ENCODE measurements at regions not wholly inside any gene's neighbourhood (a gene's known extent, or its start where the extent isn't known, plus 50 kb on each side); places are given as distances from the start of the nearest gene placed in this dataset.

GRCh38 chr11:133710681-133711240 is 134.6 kb downstream of the SPATA19 start:
- ATAC-seq (no peak), DNase-seq (no peak)
- H3K9me3 ChIP-seq: no peaks in the 10 kb centered on the region
- no peak overlapping the region for H3K4me3 ChIP-seq
- H3K27ac ChIP-seq: no peak overlapping the region
- H3K27me3 ChIP-seq: peaks cover 12% of the 10 kb centered on the region
- TF ChIP-seq CTCF (IDR thresholded peaks at IDR 0.05): no peak
- intact Hi-C loops (cut with DNase I): no loop called here
- H3K36me3 ChIP-seq: no peaks in the 10 kb centered on the region
- H3K4me1 ChIP-seq: no peaks in the 10 kb centered on the region

- DNase-seq (no peak), ATAC-seq (no peak)
- no peak overlapping the region for H3K4me3 ChIP-seq
- H3K27ac ChIP-seq: no peak overlapping the region
- H3K4me1 ChIP-seq: no peaks in the 10 kb centered on the region
- no peaks in the 10 kb centered on the region for H3K9me3 ChIP-seq
- intact Hi-C loops (cut with DNase I): no loop called here
- no peaks in the 10 kb centered on the region for H3K36me3 ChIP-seq
- H3K27me3 ChIP-seq: peaks cover 8% of the 10 kb centered on the region
- no peak for TF ChIP-seq CTCF (IDR thresholded peaks at IDR 0.05)
Observed at GRCh38 chr11:133710241-133710640, 135.1 kb downstream of the SPATA19 start.

- intact Hi-C loops (cut with DNase I): no loop called here
- Histone ChIP-seq H3K27ac (no peak overlapping the region), H3K9me3 (no peaks in the 10 kb centered on the region), H3K4me3 (no peak overlapping the region), H3K36me3 (no peaks in the 10 kb centered on the region), H3K27me3 (peaks cover 6% of the 10 kb centered on the region), H3K4me1 (no peaks in the 10 kb centered on the region)
- ATAC-seq: no peak
- DNase-seq: no peak
- TF ChIP-seq CTCF (IDR thresholded peaks at IDR 0.05): no peak
Observed at GRCh38 chr11:133708547-133709051, 136.7 kb downstream of the SPATA19 start.

GRCh38 chr11:133706925-133707794 is 138.2 kb downstream of the SPATA19 start:
- H3K36me3 ChIP-seq: no peaks in the 10 kb centered on the region
- intact Hi-C loops (cut with DNase I): no loop called here
- no peak overlapping the region for H3K27ac ChIP-seq
- H3K9me3 ChIP-seq: no peaks in the 10 kb centered on the region
- no peak for TF ChIP-seq CTCF (IDR thresholded peaks at IDR 0.05)
- no peak overlapping the region for H3K4me3 ChIP-seq
- H3K27me3 ChIP-seq: peaks cover 6% of the 10 kb centered on the region
- DNase-seq (no peak), ATAC-seq (no peak)
- no peaks in the 10 kb centered on the region for H3K4me1 ChIP-seq

GRCh38 chr11:133705873-133706272 is 139.4 kb downstream of the SPATA19 start:
- Histone ChIP-seq H3K27me3 (peaks cover 6% of the 10 kb centered on the region), H3K4me1 (no peaks in the 10 kb centered on the region), H3K27ac (no peak overlapping the region), H3K4me3 (no peak overlapping the region), H3K36me3 (no peaks in the 10 kb centered on the region), H3K9me3 (no peaks in the 10 kb centered on the region)
- ATAC-seq: no peak
- intact Hi-C loops (cut with DNase I): no loop called here
- no peak for TF ChIP-seq CTCF (IDR thresholded peaks at IDR 0.05)
- no peak for DNase-seq
